NAMALWA (cell line): ENCODE measurements at regions not wholly inside any gene's neighbourhood (a gene's known extent, or its start where the extent isn't known, plus 50 kb on each side); places are given as distances from the start of the nearest gene placed in this dataset.

ENCODE experiments used
- DNase-seq: peaks from one replicate; pipeline ENCODE4 v3.0.0-alpha.2; 2015; ENCODE audit warnings: low spot score

- no peak for DNase-seq
Measured at GRCh38 chr2:15734674-15735483, 143.2 kb downstream of the DDX1 start.

DNA sequence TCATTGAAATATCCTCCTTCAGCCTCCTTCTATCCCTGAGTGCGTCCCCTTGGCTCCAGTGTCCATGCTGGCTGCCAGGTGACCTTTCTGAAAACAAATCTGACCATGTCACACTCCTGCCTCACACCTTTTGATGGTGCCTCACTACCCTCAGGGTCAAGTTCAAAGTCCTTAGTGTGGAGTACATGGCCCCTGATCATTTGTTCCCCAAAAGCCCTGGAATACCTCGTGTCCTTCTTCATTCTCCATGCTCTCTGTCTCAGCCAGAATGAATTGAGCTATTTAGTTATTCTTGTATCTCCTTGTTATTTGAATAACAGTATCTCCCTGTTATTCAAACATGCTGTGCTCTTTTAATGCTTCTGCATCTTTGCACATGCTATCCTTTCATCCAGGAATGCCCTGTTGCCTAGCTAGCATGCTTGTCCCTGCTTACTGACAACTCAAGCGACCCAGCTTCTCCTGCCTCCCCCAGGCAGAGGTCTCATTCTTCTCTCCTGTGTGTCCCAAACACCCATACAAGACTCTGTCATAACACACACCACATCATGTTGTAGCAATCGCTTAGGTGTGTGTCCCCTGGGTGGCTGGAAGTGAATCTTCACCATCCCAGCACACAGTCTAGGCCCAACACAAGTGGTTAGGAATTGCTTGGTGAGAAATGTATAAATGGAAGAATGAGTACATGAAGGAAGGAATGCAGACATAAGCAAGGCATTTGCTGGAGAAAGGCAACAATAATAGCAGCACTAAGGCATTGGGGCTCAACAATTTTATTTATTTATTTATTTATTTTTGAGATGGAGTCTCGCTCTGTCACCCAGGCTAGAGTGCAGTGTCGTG lies 144.0 kb downstream of the DDX1 start:
- DNase-seq = no peak

DNA sequence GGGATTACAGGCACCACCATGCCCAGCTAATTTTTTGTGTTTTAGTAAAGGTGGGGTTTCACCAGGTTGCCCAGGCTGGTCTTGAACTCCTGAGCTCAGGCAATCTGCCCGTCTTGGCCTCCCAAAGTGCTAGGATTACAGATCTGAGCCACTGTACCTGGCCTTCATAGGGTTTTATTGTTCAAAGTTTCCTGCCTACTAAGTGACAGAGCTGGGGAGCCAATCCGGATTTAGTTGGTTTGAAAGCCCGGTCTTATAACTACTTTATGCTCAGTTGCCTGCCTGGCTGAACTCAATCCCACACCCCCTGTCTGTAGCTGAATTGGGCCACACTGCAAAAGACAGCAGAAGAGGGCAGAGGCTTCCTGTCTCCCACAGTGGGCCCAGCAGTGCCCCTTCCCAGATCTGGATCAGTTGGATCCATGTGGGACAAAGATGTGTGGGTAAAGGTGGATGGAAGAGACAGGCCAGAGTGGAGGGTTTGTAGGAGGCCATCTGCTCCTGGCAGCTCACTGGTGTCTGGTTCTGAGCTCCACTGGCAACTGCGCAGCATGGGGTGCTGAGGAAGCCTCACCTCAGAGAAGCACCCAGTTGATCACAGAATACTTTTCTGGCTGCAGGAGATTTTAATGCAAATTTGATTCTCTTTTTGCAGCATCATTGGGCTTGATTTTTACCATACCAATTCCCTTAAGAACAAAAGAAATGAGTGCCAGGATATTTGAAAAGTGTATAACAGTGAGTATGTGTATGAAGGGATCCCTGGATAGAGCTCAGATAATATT lies 144.9 kb downstream of the DDX1 start:
- DNase-seq = no peak

DNA sequence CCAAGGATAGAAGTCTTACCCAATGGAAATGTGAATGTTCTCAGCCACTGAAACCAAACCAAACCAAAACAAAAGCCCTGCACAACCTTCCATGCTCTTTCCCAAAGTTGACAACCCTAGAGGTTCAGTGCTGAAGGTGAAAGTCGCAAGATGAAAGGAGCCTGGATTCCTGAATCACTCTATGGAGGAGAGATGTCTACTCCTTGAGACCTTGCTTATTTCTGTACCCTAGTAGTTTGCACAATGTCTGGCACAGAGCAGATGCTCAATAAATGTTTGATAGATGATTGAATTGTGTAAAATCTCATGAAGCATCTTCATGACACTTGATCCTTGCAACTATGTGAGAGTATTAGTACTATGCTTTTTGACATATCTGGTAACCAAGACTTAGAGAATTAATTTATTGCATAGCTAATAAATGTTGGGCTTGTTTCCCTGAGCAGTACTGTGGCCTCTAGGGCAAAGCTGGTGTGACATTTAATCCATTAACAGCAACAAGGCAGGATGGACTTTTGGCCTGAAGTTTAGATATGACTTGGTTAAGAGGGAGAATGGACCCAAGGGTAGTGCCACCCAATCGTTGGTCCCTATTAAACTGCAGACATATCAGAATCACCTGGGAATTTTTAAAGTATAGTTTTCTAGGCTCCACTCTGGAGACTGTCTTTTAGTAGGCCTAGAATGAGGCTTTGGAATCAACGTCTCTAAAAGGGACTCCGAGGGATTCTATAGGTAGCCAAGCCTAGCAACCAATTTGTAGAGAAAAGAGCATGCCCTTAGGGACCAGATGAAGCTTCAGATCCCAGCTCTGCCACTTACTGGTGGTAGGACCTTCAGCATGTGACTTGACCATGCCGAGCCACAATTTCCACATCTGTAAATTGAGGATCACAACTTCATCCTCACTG lies 145.9 kb downstream of the DDX1 start:
- no peak for DNase-seq

DNA sequence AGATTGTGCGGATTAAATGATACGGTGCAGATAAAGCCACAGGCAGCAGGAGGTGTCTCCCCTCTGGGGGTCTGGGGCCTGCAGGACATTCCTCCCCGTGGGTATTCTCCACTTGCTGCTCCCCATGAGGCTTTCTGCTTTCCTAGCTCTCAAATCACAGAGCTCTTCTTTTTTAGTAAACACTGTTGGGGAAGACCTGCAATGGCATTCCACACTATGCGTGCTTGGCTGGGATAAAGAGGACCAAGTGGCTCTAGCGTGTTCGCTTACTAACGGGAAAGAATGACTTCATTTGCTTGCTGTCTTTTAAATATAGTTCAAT lies 146.5 kb downstream of the DDX1 start:
- DNase-seq = no peak

DNA sequence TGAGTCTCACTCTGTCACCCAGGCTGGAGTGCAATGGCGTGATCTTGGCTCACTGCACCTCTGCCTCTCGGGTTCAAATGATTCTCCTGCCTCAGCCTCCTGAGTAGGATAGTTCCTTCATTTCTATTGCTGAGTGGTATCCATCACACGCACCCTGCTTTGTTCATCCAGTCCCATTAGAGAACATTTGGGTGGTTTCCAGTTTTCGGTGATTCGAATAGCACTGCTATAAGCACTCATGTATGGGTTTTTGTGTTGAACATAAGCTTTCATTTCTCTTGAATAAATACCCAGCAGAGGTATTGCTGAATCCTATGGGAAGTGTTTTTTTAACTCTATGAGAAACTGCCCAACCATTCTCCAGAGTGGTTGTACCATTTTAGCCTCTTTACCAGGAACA lies 147.3 kb downstream of the DDX1 start:
- no peak for DNase-seq

GRCh38 chr2:15744820-15745219 lies 153.2 kb downstream of the DDX1 start:
- no peak for DNase-seq

DNA sequence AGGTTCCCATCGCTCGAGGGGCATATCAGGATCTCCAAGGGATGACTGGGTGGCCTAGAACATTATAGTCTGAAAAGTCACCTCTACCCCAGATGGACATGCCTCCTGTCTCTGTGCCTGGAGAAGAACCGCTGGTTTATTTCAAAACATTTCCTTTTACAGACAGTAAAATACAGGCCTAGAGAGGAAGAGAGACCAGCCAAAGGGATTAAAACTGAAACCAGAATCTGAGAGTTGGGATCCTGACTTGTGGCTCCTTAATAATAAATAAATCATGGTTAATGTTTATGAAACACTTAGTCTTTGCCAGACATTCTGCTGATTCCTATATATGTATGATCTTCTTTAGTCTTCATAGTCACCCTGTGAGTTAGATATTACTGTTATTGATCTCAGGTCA lies 153.7 kb downstream of the DDX1 start:
- DNase-seq = no peak

DNA sequence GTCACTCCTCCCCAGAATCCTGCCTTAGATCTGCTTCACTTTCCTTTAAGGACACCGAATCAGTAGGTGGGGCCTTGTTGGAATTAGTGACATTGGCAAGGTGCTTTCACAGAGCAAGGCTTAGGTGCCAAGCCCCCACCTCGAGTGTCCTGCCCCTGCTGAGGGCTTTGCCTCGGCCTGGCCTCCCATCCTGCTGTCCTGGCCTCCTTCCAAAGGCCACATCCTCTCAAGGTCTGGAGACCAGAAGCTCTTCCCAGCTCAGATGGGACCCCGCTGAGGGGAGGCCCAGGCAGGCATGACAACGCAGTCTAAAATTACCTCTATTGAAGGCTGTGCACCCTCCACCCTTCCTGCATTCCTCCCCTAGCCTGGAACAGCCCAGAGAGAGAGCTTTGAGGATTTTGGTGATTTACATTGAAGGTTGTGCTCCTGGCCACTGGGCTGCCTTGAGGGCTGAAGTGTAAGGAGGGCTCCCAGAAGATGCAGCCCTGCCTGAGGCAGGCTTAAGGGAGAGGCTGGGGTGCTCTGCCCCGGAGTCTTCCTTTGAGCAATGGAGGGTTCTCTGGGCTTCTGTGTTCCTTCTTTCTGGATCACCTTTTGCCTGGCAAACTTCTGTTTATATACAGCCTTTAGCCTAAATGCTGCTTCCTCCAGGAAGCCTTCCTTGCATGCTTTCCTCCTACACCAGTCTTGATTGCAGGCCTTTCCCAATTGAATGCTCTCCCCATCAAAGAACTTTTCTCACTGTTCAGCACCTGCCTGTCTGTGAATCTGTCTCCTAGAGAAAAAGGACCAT lies 154.4 kb downstream of the DDX1 start:
- no peak for DNase-seq

- no peak for DNase-seq
Measured at GRCh38 chr2:15746703-15747550, 155.3 kb downstream of the DDX1 start.

DNA sequence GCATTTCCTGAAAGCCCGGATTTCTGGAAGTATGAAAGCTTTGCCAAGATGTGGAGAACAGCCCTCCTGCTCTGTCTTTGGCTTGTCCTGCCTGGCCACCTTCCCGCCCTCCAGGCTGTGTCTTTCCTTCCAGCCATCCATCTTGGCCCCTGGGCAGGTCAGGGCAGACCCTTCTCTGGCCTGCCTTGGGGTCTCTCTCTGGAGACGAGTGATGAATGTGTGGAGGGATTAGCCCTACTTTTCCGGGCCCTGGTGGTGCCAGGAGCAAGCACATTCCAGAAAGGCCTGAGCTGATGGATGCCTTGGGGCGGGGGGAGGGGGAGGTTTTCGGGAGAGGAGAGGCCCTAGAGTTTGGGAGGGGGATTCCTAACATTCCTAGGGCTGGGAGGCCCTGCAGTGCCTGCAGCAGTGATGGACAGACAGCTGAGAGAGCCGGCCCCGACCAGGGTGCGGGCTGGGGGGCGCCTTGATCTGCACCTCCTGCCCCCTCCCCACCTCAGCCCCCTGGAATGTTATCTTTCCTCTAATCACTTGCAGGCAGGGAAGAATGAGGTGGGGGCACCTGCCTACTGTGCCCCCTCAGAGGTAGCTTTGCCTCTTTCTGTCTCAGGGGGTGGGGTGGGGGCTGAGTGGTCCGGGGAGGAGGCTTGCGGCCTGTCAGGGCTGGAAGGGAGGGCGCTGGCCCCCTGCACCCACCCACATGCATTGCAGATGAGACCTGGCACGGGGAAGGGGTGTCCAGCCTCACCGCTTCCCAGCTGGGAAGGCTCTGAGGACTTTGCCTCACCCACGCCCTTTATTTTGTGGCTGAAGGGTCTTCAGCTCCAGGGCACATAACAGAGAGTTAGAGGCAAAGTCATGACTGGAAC lies 156.2 kb downstream of the DDX1 start:
- DNase-seq = no peak

GRCh38 chr2:15748736-15749323 lies 157.2 kb downstream of the DDX1 start:
- DNase-seq = peak; percentile 50

DNA sequence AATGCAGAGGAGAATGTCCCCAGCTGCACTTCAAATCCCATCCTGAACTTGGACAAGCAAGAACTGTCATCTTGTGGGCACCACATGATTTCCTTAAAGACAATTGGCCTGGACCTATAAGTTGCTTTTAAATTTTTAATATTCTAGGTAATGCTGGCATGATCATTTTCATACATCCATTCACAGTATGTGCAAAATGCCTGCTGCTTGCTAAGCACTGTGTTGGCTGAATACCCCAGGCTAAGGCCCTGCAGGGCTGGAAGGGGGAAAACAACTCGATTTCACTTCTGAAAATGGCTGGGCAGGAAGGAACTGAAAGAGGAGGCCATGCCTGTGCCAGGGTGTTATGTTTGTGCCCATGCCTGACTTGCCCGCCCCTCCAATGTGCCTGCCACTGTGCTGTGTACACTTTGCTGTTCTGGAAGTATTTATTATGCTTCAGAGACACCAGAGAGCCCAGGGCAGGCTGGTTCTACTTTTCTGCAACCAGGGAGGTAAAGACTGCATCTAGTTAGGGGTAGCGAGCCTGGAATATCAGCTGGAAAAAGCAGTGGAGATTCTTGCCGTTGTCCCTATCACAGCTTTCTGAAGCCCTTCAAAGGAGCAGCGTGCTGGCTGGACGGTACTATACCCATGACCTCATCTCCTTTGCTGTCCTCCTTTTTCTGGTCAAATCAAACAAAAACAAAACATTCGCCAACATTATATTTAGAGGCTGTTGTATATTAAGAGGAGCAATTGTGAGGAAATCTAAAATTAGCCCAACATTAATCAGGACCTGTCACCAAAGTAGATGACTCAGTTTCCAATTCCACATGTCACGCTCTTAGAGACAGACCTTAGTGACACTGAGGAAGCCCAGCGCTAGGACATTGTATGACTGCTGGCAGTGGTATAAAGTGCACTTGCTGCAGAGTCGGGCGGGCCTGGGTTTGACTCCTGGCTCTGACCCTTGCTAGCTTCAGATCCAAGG lies 158.1 kb downstream of the DDX1 start:
- DNase-seq = no peak

- no peak for DNase-seq
Measured at GRCh38 chr2:15750433-15750814, 158.8 kb downstream of the DDX1 start.

- DNase-seq = no peak
Measured at GRCh38 chr2:15750822-15751329, 159.2 kb downstream of the DDX1 start.

DNA sequence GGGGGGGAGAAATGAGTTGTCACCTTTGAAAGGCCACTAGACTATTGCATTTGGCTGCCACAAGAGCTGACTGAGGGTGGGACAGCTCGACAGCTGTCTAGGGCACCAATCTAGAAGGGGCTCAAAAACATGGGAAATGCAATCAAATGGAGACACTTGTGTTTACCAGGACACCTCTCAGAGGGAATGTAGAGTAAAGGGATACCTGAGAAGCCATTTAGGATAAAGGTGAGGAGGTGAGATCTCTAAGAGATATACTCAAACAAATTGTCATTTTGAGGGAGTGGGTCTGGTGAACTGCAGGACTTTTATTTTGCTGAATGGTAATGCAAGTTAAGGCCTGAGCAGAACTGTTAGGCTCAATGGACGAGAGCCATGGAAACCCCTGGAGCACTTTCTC lies 159.8 kb downstream of the DDX1 start:
- DNase-seq = no peak
